OCI-LY3 (cell line): ENCODE measurements at regions not wholly inside any gene's neighbourhood (a gene's known extent, or its start where the extent isn't known, plus 50 kb on each side); places are given as distances from the start of the nearest gene placed in this dataset.

ENCODE experiments used
- H2AFZ ChIP-seq: fragments of 200-600, 300-600 bp; shearing (Covaris generic); 2 replicates; pipeline ENCODE4 v1.6.0; 2014; ENCODE audit warnings: antibody characterized with exemption, low read depth, low read length
- H3K27ac ChIP-seq: fragments of 200-600, 300-600 bp; sonication (generic); 2 replicates; pipeline ENCODE4 v1.5.1; 2014; ENCODE audit warnings: mild to moderate bottlenecking, low read length, moderate library complexity, mixed read lengths
- H3K27me3 ChIP-seq: fragments of 200-600, 300-600 bp; sonication (generic); 2 replicates; pipeline ENCODE4 v1.6.1; 2014; ENCODE audit warnings: low read depth, low read length, mixed read lengths
- H3K36me3 ChIP-seq: fragments of 200-600, 300-600 bp; sonication (generic); replicated peaks from 2 replicates; pipeline ENCODE3; 2014; ENCODE audit warnings: low read depth, low read length, mixed read lengths
- H3K4me1 ChIP-seq: fragments of 300-600, 200-600 bp; sonication (generic); 2 replicates; pipeline ENCODE4 v1.6.1; 2014; ENCODE audit warnings: low read length, mixed read lengths
- H3K4me2 ChIP-seq: fragments of 200-600, 300-600 bp; sonication (generic); 2 replicates; pipeline ENCODE4 v1.6.1; 2014; ENCODE audit warnings: low read length, mixed read lengths
- H3K4me3 ChIP-seq: fragments of 300-600, 200-600 bp; sonication (generic); 2 replicates; pipeline ENCODE4 v1.5.1; 2014; ENCODE audit warnings: antibody characterized with exemption, mild to moderate bottlenecking, low read length, moderate library complexity
- H3K79me2 ChIP-seq: fragments of 300-600, 200-600 bp; shearing (Covaris generic); 2 replicates; pipeline ENCODE4 v1.6.1; 2014; ENCODE audit warnings: mild to moderate bottlenecking, low read length, mixed read lengths
- H3K9ac ChIP-seq: fragments of 300-600, 200-600 bp; shearing (Covaris generic); 2 replicates; pipeline ENCODE4 v1.6.0; 2014; ENCODE audit warnings: mild to moderate bottlenecking, low read length, moderate library complexity
- H3K9me3 ChIP-seq: fragments of 200-600, 300-600 bp; shearing (Covaris generic); 2 replicates; pipeline ENCODE4 v1.6.1; 2014; ENCODE audit warnings: low read length, mixed read lengths; ENCODE audit not compliant: insufficient read depth
- H4K20me1 ChIP-seq: fragments of 200-600, 300-600 bp; sonication (generic); 2 replicates; pipeline ENCODE4 v1.6.1; 2016; ENCODE audit warnings: low read length, mixed read lengths; ENCODE audit not compliant: insufficient read depth
- EZH2phosphoT487 ChIP-seq: fragments of 200-600 bp; shearing (Covaris generic); IDR thresholded peaks from 2 replicates; pipeline ENCODE4 v1.6.1; 2018; ENCODE audit warnings: antibody characterized with exemption, mixed run types, low read depth
- TF ChIP-seq, protein P1 (sequence below): fragments of 200-600, 300-600 bp; sonication (generic); IDR thresholded peaks from 2 replicates; pipeline ENCODE4 v1.5.1; 2014; ENCODE audit warnings: antibody characterized with exemption, low read length, low read depth

DNA sequence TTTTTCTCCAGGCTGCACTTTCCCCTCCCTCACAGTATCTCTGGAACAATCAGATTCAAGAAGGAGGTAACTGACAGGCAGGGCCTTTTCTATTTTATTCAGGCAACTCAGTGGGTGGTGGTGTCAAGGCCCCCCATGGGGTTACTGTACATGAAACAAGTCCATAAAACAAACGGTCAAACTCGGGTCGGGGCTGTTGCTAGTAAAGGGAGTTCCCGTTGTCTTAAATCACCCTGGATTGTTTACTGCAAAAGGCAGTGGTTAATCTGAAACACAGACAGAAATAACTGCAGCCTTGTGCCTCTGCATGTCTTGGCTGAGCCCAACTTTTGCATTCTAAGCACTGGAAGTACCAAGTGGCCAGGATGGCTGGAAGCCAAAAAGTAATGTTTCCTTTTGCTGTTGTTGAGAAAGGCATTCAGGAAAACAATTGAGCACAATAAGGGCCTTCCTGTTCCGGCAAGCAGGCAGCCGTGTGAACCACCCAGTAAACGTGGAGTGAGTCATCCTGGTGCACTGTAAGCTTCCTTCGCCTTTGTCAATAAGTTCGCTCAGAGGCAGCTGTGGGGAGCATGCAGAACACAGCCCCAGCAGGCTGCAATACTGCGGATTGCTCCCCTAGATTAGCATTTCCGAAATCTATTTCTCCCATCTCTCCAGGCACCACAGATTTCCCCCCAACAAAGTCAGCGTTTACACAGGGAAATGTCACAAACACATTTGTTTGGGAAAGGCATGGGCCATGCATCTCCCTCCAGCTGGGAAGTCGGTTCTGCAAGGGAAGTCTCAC is 149.6 kb downstream of the IRS1 start:
- H3K4me2 ChIP-seq: no peak overlapping the region
- no peaks in the 10 kb centered on the region for H3K36me3 ChIP-seq
- no peaks in the 10 kb centered on the region for H3K79me2 ChIP-seq
- no peaks in the 10 kb centered on the region for H3K27me3 ChIP-seq
- TF ChIP-seq, protein P1, sequence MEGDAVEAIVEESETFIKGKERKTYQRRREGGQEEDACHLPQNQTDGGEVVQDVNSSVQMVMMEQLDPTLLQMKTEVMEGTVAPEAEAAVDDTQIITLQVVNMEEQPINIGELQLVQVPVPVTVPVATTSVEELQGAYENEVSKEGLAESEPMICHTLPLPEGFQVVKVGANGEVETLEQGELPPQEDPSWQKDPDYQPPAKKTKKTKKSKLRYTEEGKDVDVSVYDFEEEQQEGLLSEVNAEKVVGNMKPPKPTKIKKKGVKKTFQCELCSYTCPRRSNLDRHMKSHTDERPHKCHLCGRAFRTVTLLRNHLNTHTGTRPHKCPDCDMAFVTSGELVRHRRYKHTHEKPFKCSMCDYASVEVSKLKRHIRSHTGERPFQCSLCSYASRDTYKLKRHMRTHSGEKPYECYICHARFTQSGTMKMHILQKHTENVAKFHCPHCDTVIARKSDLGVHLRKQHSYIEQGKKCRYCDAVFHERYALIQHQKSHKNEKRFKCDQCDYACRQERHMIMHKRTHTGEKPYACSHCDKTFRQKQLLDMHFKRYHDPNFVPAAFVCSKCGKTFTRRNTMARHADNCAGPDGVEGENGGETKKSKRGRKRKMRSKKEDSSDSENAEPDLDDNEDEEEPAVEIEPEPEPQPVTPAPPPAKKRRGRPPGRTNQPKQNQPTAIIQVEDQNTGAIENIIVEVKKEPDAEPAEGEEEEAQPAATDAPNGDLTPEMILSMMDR: no peak
- TF ChIP-seq EZH2phosphoT487: no peak
- H4K20me1 ChIP-seq: no peaks in the 10 kb centered on the region
- no peak overlapping the region for H3K4me3 ChIP-seq
- H3K4me1 ChIP-seq: peaks cover 8% of the 10 kb centered on the region
- no peak overlapping the region for H3K9ac ChIP-seq
- H3K9me3 ChIP-seq: no peaks in the 10 kb centered on the region
- H2AFZ ChIP-seq: no peak overlapping the region
- H3K27ac ChIP-seq: no peak overlapping the region

DNA sequence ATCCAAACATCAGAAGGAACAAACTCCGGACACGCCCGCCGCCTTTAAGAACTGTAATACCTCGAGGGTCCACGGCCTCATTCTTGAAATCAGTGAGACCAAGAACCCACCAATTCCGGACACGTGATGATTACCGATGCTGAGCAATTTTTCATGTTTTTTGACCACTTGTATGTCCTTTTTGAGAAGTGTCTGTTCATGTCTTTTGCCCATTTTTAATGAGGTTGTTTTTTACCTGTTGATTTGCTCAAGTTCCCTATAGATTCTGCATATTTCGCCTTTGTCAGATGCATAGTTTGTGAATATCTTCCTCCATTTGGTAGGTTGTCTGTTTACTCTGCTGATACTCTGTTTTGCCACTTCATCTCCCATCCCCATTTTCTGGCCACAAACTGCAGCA is 150.4 kb downstream of the IRS1 start:
- Histone ChIP-seq H3K27ac (no peak overlapping the region), H2AFZ (no peak overlapping the region), H3K36me3 (no peaks in the 10 kb centered on the region), H3K9me3 (no peaks in the 10 kb centered on the region), H3K27me3 (no peaks in the 10 kb centered on the region), H3K4me1 (peaks cover 8% of the 10 kb centered on the region), H4K20me1 (no peaks in the 10 kb centered on the region), H3K4me3 (no peak overlapping the region), H3K4me2 (no peak overlapping the region), H3K9ac (no peak overlapping the region), H3K79me2 (no peaks in the 10 kb centered on the region)
- TF ChIP-seq, protein P1: no peak
- TF ChIP-seq EZH2phosphoT487: no peak

DNA sequence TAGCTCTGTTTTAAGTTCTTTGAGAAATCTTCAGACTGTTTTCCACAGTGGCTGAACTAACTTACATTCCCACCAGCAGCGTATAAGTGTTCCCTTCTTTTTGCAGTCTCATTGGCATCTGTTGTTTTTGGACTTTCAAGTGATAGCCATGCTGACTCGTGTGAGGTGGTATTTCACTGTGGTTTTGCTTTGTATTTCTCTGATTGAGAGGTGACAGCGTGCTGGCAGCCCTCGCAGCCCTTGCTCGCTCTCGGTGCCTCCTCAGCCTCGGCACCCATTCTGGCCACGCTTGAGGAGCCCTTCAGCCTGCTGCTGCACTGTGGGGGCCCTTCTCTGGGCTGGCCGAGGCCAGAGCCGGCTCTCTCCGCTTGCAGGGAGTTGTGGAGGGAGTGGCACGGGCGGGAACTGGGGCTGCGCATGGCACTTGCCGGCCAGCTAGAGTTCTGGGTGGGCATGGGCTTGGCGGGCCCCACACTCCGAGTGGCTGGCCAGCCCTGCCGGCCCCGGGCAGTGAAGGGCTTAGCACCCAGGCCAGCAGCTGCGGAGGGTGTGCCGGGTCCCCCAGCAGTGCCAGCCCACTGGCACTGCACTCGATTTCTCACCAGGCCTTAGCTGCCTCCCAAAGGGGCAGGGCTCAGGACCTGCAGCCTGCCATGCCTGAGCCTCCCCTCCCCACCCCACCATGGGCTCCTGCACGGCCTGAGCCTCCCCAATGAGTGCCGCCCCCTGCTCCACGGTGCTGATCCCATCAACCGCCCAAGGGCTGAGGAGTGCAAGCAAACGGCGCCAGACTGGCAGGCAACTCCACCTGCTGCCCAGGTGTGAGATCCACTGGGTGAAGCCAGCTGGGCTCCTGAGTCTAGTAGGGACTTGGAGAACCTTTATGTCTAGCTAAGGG is 151.8 kb downstream of the IRS1 start:
- H3K27me3 ChIP-seq: no peaks in the 10 kb centered on the region
- no peaks in the 10 kb centered on the region for H3K36me3 ChIP-seq
- no peak overlapping the region for H3K9ac ChIP-seq
- no peak overlapping the region for H3K27ac ChIP-seq
- H3K4me3 ChIP-seq: no peak overlapping the region
- no peaks in the 10 kb centered on the region for H3K9me3 ChIP-seq
- H3K4me1 ChIP-seq: peaks cover 8% of the 10 kb centered on the region
- no peak overlapping the region for H3K4me2 ChIP-seq
- no peaks in the 10 kb centered on the region for H4K20me1 ChIP-seq
- no peaks in the 10 kb centered on the region for H3K79me2 ChIP-seq
- no peak overlapping the region for H2AFZ ChIP-seq
- no peak for TF ChIP-seq EZH2phosphoT487
- TF ChIP-seq, protein P1: no peak

DNA sequence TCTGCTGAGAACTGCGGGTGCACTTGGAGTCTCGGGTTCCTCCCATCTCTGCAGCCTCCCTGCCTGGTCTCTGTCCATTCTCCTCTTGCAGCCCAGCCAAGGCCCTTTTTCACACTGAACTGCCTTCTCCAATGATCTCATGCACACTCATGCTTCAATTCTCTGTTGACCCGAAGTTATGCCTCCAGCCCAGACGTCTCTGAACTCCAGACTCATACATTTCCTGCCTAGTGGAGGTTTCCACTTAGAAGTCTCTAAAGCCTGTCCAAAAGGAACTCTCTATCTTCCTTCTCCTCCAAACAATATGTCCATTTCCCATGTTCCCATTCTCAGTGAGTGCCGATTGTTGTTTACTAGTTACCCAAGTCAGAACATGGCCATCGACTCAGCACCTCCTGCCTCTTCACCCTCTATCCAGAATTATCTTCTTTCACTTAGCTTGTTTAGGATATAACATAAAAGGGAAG is 155.2 kb downstream of the IRS1 start:
- Histone ChIP-seq H4K20me1 (no peaks in the 10 kb centered on the region), H3K9ac (no peak overlapping the region), H3K4me3 (no peak overlapping the region), H3K27me3 (no peaks in the 10 kb centered on the region), H3K4me1 (no peaks in the 10 kb centered on the region), H3K36me3 (no peaks in the 10 kb centered on the region), H3K27ac (no peak overlapping the region), H3K79me2 (no peaks in the 10 kb centered on the region), H3K4me2 (no peak overlapping the region), H3K9me3 (no peaks in the 10 kb centered on the region), H2AFZ (no peak overlapping the region)
- TF ChIP-seq, protein P1: no peak
- no peak for TF ChIP-seq EZH2phosphoT487
